CD4-positive, alpha-beta T cell treated with Interferon alpha-2 for 1 hour (primary cell): ENCODE measurements at regions not wholly inside any gene's neighbourhood (a gene's known extent, or its start where the extent isn't known, plus 50 kb on each side); places are given as distances from the start of the nearest gene placed in this dataset.
"Not testable (repeated sequence)": the region's sequence is repeated elsewhere in the genome, so short reads cannot be mapped to it uniquely, and the experiment has no call there.

Experiments used
- DNase-seq, 2 donors: peaks; one replicate each; pipeline ENCODE4 v3.0.0-alpha.2; 2020 to 2022

DNA sequence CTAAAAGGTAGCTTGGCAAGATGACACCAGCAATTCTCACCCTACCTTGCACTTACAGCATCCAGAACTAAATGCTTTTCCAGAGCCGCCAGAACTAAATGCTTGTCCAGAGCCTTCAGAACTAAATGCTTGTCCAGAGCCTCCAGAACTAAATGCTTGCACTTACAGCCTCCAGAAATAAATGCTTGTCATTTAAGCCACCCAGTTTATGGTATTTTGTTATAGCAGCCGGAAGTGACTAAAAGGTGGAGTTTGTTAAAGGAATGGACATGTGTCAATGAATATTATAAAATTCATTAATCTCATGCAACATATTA lies 133.5 kb downstream of the GPX5 start:
- no peak for DNase-seq

DNA sequence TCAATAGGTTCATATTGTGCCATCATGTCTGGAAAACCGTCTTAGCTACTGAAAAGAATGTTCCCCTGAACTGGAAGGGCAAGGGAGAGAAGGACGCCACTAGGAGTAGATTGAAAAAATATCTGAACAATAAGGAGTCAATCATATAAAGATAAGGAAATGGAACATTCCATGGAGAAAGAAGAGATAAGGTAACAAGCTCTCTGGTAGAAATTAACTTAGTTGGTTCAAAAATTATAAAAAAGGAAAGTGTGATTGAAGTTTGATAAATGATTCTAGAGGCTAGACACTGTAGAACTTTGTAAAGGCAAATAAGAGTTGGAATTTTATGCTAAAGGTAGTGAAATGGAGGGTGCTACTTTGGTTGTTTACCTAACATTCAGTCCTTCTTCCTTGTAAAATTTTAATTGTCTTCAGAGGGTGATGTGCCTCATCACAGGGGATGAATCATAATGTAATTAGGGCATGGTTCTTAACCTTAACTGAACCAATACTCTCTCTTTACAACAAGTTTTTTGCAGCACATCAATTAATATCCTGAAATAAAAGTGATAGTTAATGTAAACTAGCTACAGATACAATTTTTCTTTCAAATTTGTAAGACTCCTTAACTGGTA lies 135.5 kb downstream of the GPX5 start:
- no peak for DNase-seq

DNA sequence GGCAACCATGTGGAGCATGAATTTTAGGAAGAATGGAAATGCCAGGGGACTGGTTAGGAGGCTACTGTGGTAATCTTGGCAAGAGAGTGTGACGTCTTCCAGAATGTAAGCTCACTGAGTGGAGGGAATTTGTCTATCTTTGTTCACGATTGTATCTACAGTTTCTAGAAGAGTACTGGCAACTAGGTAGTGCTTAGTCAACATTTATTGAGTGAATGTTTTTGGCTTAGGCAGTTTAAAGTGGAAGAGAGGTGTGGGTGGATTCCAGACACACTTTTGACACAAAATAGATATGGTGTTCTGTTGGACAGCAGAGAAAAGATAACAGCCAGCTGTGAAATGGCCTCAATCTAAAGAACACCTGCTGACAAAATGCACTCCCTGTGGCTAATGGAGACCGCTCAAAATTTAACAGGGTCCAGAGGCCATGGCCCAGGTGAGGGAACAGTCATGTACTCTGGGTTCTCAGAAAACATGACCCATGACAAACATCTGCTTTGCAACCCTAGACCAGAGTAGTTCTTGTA lies 139.3 kb downstream of the GPX5 start:
- DNase-seq = no peak

DNA sequence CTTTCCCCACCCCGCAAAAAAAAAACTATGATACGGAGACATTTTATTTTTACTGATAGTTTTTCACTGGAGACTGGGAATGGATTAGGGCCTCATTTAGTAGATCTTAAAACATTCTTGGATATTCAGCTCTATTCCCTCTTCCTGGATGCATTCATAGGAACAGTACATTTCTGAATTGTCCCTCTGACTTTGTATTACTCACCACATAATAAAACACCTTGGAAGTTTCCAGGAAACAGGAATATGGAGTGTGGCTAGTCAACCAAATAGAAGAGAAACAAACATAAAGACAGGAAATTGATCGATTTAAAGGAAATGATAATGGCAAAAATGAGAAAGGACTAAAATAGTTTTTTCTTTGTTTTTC lies 147.7 kb downstream of the GPX5 start:
- DNase-seq = no peak

DNA sequence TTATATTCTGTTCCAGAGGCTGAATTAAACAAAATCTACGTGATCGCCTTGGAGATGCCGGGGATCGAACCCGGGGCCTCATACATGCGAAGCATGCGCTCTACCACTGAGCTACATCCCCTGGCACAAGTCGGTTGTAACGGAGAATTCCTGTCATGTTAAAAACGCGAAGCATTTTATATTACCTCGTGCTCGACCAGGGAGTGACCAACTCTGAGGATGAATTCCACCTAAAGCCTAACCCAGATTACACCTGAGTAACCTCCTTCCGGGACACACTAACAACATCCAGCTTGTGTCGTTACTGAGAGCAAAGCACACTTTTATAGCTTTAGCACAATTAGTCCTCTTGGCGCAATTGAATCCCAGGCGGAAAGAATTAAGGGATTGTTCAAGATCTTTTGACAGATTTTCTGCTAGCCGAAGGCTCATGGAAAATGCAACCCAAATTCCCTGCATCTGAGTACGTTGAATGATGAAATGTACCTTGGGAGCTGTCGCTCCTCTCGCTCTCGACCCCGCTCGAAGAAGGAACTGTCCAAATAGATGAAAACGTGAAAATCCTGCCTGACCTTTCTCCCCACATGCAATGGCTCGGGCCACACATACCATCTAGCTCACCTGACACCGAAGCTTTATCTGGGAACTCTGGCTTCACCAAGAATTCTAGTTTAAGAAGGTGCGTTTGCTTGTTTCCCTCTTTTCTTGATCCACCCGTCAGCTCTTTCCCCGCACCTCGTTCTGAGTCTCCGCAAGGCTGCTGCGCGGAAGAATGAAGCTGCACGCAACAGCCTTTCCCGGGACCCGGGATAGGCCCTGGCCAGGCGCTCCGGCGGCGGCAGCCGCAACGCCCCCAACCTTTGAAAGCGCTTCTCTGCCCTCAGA lies 148.3 kb downstream of the GPX5 start:
- DNase-seq = no peak

DNA sequence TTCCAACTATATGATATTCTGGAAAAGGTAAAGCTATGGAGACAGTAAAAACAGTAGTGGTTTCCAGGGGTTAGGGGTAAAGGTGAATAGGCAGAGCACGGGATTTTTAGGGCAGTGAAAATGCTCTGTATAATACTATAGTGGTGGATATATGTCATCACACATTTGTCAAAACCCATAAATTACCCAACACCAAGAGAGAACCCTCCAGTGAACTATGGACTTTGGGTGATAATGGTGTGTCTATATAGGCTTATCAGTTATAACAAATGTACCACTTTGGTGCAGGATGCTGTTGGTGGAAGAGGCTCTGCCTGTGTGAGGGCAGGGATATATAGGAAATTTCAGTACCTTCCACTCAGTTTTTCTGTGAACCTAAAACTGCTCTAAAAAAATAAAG lies 149.9 kb downstream of the GPX5 start:
- DNase-seq = no peak

DNA sequence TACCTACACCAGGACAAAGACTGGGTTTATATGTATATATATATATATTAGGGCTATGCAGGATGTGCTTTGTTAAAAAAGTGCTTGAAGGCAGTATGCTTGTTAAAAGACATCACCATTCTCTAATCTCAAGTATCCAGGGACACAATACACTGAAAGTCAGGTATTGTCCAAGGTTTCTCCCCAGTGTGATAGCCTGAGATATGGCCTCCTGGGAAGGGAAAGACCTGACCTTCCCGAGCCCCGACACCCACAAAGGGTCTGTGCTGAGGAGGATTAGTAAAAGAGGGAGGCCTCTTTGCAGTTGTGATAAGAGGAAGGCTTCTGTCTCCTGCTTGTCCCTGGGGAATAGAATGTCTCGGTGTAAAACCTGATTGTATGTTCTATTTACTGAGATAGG lies 156.9 kb downstream of the GPX5 start:
- no peak for DNase-seq

DNA sequence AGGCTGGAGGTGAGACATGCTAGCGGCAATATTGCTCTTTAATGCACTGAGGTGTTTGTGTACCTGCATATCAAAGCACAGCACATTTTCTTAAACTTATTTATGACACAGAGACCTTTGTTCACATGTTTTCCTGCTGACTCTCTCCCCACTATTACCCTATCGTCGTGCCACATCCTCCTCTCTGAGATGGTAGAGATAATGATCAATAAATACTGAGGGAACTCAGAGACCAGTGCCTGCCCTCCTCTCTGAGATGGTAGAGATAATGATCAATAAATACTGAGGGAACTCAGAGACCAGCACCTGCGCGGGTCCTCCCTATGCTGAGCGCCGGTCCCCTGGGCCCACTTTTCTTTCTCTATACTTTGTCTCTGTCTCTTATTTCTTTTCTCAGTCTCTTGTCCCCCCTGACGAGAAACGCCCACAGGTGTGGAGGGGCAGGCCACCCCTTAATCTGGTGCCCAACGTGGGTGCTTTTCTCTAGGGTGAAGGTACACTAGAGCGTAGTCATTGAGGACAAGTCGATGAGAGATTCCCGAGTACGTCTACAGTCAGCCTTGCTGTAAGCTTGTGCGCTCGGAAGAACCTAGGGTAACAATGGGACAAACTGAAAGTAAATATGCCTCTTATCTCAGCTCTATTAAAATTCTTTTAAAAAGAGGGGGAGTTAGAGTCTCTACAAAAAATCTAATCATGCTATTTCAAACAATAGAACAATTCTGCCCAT lies 157.4 kb downstream of the GPX5 start:
- DNase-seq = not testable (repeated sequence)

DNA sequence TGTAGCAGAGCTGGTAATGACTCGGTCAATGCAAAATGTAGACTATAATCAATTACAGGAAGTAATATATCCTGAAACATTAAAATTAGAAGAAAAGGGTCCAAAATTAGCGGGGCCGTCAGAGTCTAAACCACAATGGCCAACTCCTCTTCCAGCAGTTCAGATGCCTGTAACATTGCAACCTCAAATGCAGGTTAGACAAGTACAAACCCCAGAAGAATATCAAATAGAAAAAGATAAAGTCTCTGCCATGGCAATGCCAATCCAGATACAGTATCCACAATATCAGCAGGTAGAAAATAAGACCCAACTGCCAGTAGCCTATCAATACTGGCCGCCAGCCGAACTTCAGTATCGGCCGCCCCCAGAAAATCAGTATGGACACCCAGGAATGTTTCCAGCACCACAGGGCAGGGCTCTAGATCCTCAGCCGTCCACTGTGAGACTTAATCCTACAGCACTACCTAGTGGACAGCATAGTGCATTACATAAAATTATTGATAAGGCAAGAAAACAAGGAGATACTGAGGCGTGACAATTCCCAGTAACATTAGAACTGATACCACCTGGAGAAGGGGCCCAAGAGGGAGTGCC lies 158.4 kb downstream of the GPX5 start:
- peak in 1 of 2 donors; percentile 55 for DNase-seq

DNA sequence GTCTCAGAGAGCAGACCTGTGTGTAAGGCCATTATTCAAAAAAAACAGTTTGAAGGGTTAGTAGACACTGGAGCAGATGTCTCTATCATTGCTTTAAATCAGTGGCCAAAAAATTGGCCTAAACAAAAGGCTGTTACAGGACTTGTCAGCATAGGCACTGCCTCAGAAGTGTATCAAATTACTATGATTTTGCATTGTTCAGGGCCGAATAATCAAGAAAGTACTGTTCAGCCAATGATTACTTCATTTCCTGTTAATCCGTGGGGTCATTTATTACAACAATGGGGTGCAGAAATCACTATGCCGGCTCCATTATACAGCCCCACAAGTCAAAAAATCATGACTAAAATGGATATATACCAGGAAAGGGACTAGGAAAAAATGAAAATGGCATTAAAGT lies 160.3 kb downstream of the GPX5 start:
- DNase-seq = not testable (repeated sequence)

DNA sequence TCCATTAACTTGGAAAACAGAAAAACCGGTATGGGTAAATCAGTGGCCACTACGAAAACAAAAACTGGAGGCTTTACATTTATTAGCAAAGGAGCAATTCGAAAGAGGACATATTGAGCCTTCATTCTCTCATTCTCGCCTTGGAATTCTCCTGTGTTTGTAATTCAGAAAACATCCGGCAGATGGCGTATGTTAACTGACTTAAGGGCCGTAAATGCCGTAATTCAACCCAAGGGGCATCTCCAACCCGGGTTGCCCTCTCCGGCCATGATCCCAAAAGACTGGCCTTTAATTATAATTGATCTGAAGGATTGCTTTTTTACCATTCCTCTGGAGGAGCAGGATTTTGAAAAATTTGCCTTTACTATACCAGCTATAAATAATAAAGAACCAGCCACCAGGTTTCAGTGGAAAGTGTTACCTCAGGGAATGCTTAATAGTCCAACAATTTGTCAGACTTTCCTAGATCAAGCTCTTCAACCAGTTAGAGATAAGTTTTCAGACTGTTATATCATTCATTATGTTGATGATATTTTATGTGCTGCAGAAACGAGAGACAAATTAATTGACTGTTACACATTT lies 160.9 kb downstream of the GPX5 start:
- DNase-seq = peak; percentile 41 to 74

DNA sequence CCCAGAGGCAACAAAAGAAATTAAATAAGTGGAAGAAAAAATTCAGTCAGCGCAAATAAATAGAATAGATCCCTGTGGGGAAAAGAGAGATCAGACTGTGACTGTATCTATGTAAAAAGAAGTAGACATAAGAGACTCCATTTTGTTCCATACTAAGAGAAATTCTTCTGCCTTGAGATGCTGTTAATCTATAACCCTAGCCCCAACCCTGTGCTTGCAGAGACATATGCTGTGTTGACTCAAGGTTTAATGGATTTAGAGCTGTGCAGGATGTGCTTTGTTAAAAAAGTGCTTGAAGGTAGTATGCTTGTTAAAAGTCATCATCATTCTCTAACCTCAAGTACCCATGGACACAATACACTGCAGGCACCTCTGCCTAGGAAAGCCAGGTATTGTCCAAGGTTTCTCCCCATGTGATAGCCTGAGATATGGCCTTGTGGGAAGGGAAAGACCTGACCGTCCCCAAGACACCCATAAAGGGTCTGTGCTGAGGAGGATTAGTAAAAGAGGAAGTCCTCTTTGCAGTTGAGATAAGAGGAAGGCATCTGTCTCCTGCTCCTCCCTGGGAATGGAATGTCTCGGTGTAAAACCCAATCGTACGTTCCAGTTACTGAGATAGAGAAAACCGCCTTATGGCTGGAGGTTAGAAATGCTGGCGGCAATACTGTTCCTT lies 161.8 kb downstream of the GPX5 start:
- DNase-seq = not testable (repeated sequence)

DNA sequence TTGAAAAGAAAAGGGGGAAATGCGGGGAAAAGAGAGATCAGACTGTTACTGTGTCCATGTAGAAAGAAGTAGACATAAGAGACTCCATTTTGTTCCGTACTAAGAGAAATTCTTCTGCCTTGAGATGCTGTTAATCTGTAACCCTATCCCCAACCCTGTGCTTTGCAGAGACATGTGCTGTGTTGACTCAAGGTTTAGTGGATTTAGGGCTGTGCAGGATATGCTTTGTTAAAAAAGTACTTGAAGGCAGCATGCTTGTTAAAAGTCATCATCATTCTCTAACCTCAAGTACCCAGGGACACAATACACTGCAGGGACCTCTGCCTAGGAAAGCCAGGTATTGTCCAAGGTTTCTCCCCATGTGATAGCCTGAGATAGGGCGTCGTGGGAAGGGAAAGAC lies 166.3 kb downstream of the GPX5 start:
- not testable (repeated sequence) for DNase-seq

DNA sequence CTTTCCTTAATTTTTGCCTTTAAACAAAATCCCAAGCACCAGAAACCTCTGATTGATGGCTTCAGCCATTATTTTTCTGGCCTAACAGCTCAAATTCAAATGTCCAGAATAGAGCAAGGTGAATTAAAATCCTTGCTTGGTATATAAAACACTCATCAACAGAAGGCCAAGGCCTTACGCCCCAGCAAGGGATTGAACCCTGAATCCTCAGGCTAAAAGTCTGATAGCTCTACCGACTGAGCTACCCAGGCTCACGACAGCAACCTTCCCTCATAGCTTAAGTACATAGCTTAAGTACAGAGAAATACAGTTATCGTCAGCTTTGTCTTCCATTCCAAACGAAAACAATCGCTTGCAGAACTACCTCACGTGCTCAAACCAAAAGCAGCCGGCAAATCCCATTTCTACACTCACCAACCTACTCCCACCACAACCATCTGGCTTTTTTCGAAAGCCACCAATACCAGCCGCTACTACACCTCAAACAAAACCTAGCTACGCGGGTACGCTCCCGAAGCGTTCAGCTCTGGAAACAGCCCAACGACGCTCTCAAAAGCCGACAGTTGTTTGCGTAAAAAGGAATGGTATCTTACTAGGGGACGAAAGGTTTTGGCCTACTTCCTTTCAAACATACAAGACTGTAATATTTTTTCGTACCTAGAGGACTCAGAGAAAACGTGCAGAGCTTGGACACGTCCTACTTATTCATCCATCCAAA lies 167.5 kb downstream of the GPX5 start:
- DNase-seq = no peak

DNA sequence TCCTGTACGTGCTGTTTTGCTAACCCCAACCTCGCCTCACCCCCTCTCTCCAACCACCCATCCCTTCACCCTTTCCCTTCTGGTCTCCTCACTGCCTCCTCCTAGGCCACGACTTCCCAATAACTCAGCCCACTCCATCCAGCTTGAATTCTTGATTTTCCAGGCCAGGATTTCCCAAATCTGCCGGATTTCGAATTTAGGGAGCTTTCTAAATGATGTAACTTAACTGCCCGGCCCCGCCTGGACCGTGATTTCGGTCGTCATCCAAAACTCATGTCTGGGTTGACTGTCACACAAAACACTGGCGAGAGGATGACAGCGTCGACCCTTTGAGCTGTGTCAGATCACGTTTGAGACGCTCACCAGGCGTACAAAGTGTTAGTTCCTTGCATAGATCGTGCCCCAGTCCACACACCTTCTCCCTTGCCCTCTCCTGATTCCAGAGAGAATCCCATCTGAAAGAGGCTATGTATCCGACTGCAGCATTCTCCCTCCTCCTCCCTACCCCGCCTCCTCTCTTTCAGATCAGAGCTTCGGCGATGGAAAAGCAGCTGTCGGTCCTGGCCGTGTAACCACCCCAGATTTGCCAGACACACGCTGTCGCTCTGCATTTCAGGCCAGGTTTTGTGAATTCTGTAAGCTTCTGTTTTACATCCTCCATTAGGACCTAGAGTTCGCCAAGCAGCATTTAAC lies 168.2 kb downstream of the GPX5 start:
- no peak for DNase-seq

DNA sequence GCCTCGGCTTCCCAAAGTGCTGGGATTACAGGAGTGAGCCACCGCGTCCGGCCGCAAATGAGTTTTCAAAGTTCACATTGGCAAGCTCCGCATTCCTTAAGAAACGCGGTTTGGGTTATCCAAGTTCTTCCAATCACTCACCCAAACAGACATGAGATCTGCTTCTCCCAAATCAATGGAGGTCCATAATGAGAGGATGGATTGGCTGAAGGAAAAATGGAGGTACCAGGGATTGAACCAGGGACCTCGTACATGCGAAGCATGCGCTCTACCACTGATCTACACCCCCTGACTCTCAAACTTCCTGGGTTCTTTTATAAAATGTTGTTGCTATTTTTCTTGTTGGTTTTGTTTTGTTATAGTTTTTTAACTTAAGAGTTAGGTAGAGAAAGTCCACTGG lies 170.0 kb downstream of the GPX5 start:
- no peak for DNase-seq

DNA sequence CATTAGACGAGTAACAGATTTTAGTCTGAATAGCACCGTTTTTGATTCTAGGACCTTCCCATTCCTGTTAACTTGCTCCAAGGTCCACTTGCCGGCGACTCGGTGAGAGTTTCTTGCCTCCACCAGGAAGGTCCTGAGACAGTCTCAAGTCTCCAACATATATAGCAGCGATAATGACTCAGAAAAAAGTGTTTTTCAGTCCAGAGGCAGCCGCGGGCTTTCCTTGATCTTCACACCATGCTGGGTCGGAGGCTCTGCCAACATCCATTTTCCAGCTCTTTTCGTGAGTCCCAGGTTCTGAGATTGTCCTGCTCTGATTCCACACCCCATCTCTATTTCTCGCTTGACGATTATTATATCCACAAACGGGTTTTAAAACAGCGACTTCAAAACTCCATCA lies 170.5 kb downstream of the GPX5 start:
- DNase-seq = no peak

DNA sequence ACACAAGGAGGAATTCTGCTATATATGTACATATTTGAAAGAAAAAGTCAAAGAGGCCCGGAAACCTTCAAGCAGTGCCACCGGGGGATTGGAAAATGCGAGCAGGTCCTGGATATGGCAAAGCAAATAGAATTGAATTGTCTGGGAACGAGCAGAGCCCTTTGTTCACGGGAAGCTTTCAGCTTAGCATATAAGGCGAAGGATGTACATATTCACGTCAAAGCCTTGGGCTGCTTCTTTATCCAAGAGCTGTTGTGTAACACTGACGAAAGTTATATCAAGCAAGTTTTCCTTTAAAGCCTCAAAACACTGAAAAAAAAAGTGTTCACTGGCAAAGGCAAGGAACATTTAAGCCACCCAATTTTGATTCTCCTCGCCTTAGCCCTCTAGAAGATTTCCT lies 171.0 kb downstream of the GPX5 start:
- DNase-seq = no peak

DNA sequence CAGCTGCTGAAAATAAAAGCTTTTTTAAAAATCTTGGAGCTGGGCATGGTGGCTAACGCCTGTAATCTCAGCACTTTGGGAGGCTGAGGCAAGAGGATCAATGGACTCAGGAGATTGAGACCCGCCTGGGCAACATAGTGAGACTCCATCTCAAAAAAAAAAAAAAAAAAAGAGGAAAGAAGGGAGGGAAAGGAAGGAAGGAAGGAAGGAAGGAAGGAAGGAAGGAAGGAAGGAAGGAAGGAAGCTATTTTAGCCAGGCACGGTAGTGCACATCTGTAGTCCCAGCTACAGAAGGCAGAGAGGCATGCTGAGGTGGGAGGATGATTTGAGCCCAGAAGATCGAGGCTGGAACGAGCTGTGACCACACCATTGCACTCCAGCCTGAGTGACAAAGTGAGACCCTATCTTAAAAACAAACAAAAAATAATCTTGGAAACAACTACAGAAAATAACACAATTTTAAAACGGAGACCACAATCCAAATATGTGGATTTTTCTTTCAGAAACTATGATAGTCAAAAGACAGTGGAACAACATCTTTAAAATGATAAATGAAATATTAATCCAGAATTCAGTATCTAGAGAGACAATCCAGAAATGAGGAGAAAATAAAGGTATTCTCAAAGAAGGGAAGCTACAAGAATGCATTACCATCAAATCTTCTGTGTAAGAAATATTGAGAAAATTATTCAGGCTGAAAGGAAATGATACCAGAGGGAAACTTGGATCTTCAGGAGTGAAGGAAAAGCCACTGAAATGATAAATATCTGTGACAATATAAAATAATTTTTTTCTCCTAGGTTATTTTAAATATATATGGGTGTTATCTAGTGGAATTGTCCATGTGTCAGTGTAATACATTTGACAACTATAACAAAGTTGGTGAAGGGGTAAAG lies 182.0 kb downstream of the GPX5 start:
- no peak for DNase-seq
